ENCODE measurements at regions not wholly inside any gene's neighbourhood (a gene's known extent, or its start where the extent isn't known, plus 50 kb on each side); places are given as distances from the start of the nearest gene placed in this dataset.

DNA sequence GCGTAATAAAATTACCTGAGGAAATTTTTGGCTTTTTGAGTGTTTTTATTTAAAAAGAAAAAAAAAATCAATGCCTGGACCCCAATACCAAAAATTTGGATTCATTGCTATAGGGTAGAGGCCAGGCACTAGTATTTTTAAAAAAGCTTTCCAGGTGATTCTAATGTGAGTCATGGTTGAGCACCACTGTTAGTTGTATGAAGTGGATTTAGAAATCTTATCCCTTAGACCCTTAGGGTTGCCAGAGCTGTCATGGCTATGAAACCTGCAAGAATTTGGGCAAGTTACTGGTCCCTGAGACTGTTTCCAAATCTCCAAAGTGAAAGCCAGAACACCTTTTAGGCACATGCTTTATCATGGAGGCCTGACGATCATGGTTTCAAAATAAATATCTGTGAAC, 262.5 kb downstream of the AHR start (continued):
- TF ChIP-seq, protein P1, sequence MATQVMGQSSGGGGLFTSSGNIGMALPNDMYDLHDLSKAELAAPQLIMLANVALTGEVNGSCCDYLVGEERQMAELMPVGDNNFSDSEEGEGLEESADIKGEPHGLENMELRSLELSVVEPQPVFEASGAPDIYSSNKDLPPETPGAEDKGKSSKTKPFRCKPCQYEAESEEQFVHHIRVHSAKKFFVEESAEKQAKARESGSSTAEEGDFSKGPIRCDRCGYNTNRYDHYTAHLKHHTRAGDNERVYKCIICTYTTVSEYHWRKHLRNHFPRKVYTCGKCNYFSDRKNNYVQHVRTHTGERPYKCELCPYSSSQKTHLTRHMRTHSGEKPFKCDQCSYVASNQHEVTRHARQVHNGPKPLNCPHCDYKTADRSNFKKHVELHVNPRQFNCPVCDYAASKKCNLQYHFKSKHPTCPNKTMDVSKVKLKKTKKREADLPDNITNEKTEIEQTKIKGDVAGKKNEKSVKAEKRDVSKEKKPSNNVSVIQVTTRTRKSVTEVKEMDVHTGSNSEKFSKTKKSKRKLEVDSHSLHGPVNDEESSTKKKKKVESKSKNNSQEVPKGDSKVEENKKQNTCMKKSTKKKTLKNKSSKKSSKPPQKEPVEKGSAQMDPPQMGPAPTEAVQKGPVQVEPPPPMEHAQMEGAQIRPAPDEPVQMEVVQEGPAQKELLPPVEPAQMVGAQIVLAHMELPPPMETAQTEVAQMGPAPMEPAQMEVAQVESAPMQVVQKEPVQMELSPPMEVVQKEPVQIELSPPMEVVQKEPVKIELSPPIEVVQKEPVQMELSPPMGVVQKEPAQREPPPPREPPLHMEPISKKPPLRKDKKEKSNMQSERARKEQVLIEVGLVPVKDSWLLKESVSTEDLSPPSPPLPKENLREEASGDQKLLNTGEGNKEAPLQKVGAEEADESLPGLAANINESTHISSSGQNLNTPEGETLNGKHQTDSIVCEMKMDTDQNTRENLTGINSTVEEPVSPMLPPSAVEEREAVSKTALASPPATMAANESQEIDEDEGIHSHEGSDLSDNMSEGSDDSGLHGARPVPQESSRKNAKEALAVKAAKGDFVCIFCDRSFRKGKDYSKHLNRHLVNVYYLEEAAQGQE (IDR thresholded peaks at IDR 0.05) = no peak
- TF ChIP-seq MAZ (IDR thresholded peaks at IDR 0.05; ENCODE audit: borderline replicate concordance, low read depth, low read length) = no peak
- TF ChIP-seq, protein P2, sequence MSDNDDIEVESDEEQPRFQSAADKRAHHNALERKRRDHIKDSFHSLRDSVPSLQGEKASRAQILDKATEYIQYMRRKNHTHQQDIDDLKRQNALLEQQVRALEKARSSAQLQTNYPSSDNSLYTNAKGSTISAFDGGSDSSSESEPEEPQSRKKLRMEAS (IDR thresholded peaks at IDR 0.05) = no peak
- TF ChIP-seq, protein P3, sequence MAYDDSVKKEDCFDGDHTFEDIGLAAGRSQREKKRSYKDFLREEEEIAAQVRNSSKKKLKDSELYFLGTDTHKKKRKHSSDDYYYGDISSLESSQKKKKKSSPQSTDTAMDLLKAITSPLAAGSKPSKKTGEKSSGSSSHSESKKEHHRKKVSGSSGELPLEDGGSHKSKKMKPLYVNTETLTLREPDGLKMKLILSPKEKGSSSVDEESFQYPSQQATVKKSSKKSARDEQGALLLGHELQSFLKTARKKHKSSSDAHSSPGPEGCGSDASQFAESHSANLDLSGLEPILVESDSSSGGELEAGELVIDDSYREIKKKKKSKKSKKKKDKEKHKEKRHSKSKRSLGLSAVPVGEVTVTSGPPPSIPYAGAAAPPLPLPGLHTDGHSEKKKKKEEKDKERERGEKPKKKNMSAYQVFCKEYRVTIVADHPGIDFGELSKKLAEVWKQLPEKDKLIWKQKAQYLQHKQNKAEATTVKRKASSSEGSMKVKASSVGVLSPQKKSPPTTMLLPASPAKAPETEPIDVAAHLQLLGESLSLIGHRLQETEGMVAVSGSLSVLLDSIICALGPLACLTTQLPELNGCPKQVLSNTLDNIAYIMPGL (CRISPR knock-in tag; IDR thresholded peaks at IDR 0.05; ENCODE audit: borderline replicate concordance) = no peak
- TF ChIP-seq RNF2 (IDR thresholded peaks at IDR 0.05; ENCODE audit: borderline replicate concordance, low read depth) = no peak
- no peak for TF ChIP-seq POLR2AphosphoS2 (conservative IDR thresholded peaks at IDR 0.05; ENCODE audit: low read length)

DNA sequence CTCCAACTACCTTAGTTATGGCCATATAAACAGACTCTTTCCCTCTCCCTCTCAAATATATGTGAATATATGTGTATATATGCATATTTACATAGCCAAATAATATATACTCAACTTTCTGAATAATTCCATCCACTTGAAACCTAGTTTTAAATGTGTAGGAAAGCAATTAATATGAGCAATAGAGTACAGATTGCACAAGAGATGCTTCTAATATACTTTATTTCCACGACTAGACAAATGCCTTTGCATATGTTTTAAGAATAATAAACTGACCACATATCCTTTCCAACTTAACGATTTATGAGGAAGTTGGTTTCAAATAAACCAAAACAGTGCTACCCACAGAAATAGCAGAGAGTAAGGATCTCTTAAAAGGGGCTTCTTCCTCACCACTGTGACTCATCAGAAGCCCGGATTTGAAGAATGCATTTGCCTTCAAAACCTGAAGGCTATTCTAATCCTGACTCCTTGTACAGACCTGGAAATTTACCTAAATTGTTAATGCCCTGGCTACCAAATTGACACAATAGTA, 266.3 kb downstream of the AHR start:
- DNase-seq (ENCODE audit: low read depth in 1 of 2, low spot score in 1 of 2) = no peak

DNA sequence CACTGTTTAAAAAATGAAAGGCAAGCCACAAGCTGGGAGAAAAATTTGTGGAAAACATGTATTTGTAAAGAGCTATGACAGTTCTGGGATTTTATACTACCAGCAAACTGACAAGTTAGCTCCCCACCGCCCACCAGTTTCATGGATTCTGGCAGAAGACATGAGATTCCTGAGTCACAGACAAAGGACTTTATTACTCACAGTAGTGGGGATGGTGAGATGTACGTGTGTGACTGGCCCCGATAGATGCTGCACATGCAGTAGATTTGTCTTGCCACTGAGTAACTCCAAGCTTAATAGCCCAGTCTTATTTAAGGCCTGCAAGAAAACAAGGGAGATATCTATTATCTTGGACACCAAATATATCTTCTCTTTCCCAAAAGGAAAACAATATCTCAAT, 281.7 kb downstream of the AHR start:
- CTCF ChIA-PET = no interaction called here
- ATAC-seq (no peak), FAIRE-seq (no peak), DNase-seq (ENCODE audit: low read depth in 1 of 2, low spot score in 1 of 2) (no peak)
- H3K4me3 ChIP-seq = no peak overlapping the region
- 75% methylated on average over 3 of the region's 3 CpGs for WGBS (ENCODE audit: missing lambda C conversion rate)
- no peak overlapping the region for H3K4me2 ChIP-seq
- H3K9me3 ChIP-seq = peaks cover 26% of the 10 kb centered on the region; the same call in 2 of the 3 replicates
- H3K27ac ChIP-seq = no peak overlapping the region
- POLR2A ChIA-PET = no interaction called here
- H3K4me1 ChIP-seq = no peaks in the 10 kb centered on the region
- TF ChIP-seq NR3C1 (IDR thresholded peaks at IDR 0.05) (no peak), ZNF302 (CRISPR knock-in tag; IDR thresholded peaks at IDR 0.05) (no peak), KDM1A (IDR thresholded peaks at IDR 0.05; ENCODE audit: low read depth) (no peak), CBX8 (IDR thresholded peaks at IDR 0.05) (no peak), CBX2 (IDR thresholded peaks at IDR 0.05; ENCODE audit: borderline replicate concordance, low read depth) (no peak), ZC3H11A (IDR thresholded peaks at IDR 0.05) (no peak), GATA3 (IDR thresholded peaks at IDR 0.05; ENCODE audit: borderline replicate concordance) (no peak), MAZ (IDR thresholded peaks at IDR 0.05; ENCODE audit: borderline replicate concordance, low read depth, low read length) (no peak), EHMT2 (IDR thresholded peaks at IDR 0.05; ENCODE audit: low read depth) (no peak), HOXB13 (CRISPR knock-in tag; IDR thresholded peaks at IDR 0.05; ENCODE audit: low read depth) (no peak), EP300 (IDR thresholded peaks at IDR 0.05) (no peak), MAFK (IDR thresholded peaks at IDR 0.05; ENCODE audit: partially characterized antibody) (no peak), JUN (IDR thresholded peaks at IDR 0.05) (no peak), TFCP2L1 (CRISPR knock-in tag; IDR thresholded peaks at IDR 0.05) (no peak)
- TF ChIP-seq, protein P4, sequence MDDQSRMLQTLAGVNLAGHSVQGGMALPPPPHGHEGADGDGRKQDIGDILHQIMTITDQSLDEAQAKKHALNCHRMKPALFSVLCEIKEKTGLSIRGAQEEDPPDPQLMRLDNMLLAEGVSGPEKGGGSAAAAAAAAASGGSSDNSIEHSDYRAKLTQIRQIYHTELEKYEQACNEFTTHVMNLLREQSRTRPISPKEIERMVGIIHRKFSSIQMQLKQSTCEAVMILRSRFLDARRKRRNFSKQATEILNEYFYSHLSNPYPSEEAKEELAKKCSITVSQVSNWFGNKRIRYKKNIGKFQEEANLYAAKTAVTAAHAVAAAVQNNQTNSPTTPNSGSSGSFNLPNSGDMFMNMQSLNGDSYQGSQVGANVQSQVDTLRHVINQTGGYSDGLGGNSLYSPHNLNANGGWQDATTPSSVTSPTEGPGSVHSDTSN (IDR thresholded peaks at IDR 0.05) = no peak

More for the DNA sequence above, 266.3 kb downstream of the AHR start:
- 29% methylated on average over 3 of the region's 3 CpGs for WGBS (ENCODE audit: missing lambda C conversion rate)
- H3K9me3 ChIP-seq = peaks cover 6% of the 10 kb centered on the region; the same call in 2 of the 3 replicates
- no peak overlapping the region for H3K4me3 ChIP-seq
- H3K4me2 ChIP-seq = 0 out of 3 replicates have a peak overlapping the region, but pooled peaks have one; percentile 0
- no peak overlapping the region for H3K27ac ChIP-seq
- H3K4me1 ChIP-seq = peaks cover 12% of the 10 kb centered on the region
- FAIRE-seq (no peak), ATAC-seq (no peak)
- ChIA-PET POLR2A (no interaction called here), CTCF (no interaction called here)
- TF ChIP-seq TP53 (CRISPR knock-in tag; IDR thresholded peaks at IDR 0.05) = no peak
- no peak for TF ChIP-seq CHD2 (IDR thresholded peaks at IDR 0.05; ENCODE audit: low read length, partially characterized antibody)
- no peak for TF ChIP-seq POLR2A (IDR thresholded peaks at IDR 0.05; ENCODE audit: low read length)
- no peak for TF ChIP-seq ZC3H11A (IDR thresholded peaks at IDR 0.05)
- TF ChIP-seq KDM5A (IDR thresholded peaks at IDR 0.05) = no peak
- TF ChIP-seq ESRRA (IDR thresholded peaks at IDR 0.05; ENCODE audit: borderline replicate concordance, low read length) = no peak
- TF ChIP-seq SMC3 (IDR thresholded peaks at IDR 0.05) = no peak
- TF ChIP-seq, protein P5, sequence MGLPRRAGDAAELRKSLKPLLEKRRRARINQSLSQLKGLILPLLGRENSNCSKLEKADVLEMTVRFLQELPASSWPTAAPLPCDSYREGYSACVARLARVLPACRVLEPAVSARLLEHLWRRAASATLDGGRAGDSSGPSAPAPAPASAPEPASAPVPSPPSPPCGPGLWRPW (IDR thresholded peaks at IDR 0.05) = no peak
- no peak for TF ChIP-seq JUN (IDR thresholded peaks at IDR 0.05)
- no peak for TF ChIP-seq PHF8 (IDR thresholded peaks at IDR 0.05; ENCODE audit: borderline replicate concordance, low read depth)
- no peak for TF ChIP-seq HOXB5 (CRISPR knock-in tag; IDR thresholded peaks at IDR 0.05)
- TF ChIP-seq, protein P6, sequence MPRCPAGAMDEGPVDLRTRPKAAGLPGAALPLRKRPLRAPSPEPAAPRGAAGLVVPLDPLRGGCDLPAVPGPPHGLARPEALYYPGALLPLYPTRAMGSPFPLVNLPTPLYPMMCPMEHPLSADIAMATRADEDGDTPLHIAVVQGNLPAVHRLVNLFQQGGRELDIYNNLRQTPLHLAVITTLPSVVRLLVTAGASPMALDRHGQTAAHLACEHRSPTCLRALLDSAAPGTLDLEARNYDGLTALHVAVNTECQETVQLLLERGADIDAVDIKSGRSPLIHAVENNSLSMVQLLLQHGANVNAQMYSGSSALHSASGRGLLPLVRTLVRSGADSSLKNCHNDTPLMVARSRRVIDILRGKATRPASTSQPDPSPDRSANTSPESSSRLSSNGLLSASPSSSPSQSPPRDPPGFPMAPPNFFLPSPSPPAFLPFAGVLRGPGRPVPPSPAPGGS (IDR thresholded peaks at IDR 0.05) = no peak
- TF ChIP-seq, protein P4 (IDR thresholded peaks at IDR 0.05) = no peak
- no peak for TF ChIP-seq CBX8 (IDR thresholded peaks at IDR 0.05)
